ENCODE measurements at regions not wholly inside any gene's neighbourhood (a gene's known extent, or its start where the extent isn't known, plus 50 kb on each side); places are given as distances from the start of the nearest gene placed in this dataset.

DNA sequence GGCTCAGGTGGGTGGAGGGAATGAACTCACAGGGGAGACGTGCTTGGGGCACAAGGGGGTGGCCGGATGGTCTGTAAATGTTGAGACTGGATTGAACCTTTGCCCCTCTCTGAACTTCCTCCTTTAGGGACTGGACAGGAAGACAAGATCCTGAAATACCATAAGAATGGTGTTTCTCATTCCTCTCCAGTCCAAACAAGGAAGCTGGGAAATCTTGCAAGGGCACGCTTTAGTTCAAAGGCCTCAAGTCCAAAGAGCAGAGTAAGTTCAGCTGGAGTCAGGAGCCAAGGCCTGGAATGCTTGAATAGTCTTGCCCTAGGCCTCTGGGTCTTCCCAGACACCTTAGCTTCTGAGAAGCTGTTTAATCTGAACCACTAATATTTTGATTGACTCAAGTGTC lies 52.4 kb upstream of the SIX3 start:
- RAD21 ChIA-PET (ENCODE audit: low non-redundant PET in 1 of 2, low total read pairs in 2 of 2, uncharacterized antibody in 2 of 2, unreplicated experiment in 2 of 2), result no interaction called here
- peaks cover 8% of the 10 kb centered on the region; the same call in 1 of the 2 replicates for H3K27me3 ChIP-seq (ENCODE audit: insufficient read depth, low read length)
- TF ChIP-seq EZH2 (IDR thresholded peaks at IDR 0.05) (no peak), ZFX (IDR thresholded peaks at IDR 0.05) (no peak), CEBPB (IDR thresholded peaks at IDR 0.05; ENCODE audit: low read depth) (no peak), CBX3 (IDR thresholded peaks at IDR 0.05; ENCODE audit: low read depth) (no peak), ZNF274 (IDR thresholded peaks at IDR 0.05; ENCODE audit: low read depth, low read length) (no peak), FOSL1 (IDR thresholded peaks at IDR 0.05; ENCODE audit: low read depth) (no peak), EGR1 (IDR thresholded peaks at IDR 0.05; ENCODE audit: low read depth) (no peak), POLR2A (IDR thresholded peaks at IDR 0.05; ENCODE audit: borderline replicate concordance, extremely low read depth, insufficient read depth, insufficient read length) (no peak), JUND (IDR thresholded peaks at IDR 0.05) (no peak), POLR2AphosphoS5 (IDR thresholded peaks at IDR 0.05; ENCODE audit: low read depth, low read length) (no peak), SRF (IDR thresholded peaks at IDR 0.05; ENCODE audit: low read depth) (no peak), SP1 (IDR thresholded peaks at IDR 0.05; ENCODE audit: low read depth) (no peak)
- TF ChIP-seq, protein P1, sequence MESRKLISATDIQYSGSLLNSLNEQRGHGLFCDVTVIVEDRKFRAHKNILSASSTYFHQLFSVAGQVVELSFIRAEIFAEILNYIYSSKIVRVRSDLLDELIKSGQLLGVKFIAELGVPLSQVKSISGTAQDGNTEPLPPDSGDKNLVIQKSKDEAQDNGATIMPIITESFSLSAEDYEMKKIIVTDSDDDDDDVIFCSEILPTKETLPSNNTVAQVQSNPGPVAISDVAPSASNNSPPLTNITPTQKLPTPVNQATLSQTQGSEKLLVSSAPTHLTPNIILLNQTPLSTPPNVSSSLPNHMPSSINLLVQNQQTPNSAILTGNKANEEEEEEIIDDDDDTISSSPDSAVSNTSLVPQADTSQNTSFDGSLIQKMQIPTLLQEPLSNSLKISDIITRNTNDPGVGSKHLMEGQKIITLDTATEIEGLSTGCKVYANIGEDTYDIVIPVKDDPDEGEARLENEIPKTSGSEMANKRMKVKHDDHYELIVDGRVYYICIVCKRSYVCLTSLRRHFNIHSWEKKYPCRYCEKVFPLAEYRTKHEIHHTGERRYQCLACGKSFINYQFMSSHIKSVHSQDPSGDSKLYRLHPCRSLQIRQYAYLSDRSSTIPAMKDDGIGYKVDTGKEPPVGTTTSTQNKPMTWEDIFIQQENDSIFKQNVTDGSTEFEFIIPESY (IDR thresholded peaks at IDR 0.05; ENCODE audit: extremely low read depth, insufficient replicate concordance, low read length), result no peak
- TF ChIP-seq, protein P2, sequence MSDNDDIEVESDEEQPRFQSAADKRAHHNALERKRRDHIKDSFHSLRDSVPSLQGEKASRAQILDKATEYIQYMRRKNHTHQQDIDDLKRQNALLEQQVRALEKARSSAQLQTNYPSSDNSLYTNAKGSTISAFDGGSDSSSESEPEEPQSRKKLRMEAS (IDR thresholded peaks at IDR 0.05), result no peak
- TF ChIP-seq, protein P3, sequence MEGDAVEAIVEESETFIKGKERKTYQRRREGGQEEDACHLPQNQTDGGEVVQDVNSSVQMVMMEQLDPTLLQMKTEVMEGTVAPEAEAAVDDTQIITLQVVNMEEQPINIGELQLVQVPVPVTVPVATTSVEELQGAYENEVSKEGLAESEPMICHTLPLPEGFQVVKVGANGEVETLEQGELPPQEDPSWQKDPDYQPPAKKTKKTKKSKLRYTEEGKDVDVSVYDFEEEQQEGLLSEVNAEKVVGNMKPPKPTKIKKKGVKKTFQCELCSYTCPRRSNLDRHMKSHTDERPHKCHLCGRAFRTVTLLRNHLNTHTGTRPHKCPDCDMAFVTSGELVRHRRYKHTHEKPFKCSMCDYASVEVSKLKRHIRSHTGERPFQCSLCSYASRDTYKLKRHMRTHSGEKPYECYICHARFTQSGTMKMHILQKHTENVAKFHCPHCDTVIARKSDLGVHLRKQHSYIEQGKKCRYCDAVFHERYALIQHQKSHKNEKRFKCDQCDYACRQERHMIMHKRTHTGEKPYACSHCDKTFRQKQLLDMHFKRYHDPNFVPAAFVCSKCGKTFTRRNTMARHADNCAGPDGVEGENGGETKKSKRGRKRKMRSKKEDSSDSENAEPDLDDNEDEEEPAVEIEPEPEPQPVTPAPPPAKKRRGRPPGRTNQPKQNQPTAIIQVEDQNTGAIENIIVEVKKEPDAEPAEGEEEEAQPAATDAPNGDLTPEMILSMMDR (IDR thresholded peaks at IDR 0.05 in 2 of 3, conservative IDR thresholded peaks at IDR 0.05 in 1 of 3; ENCODE audit: borderline replicate concordance in 1 of 3, insufficient read depth in 1 of 3, low read depth in 2 of 3, low read length in 2 of 3), result no peak
- TF ChIP-seq, protein P4, sequence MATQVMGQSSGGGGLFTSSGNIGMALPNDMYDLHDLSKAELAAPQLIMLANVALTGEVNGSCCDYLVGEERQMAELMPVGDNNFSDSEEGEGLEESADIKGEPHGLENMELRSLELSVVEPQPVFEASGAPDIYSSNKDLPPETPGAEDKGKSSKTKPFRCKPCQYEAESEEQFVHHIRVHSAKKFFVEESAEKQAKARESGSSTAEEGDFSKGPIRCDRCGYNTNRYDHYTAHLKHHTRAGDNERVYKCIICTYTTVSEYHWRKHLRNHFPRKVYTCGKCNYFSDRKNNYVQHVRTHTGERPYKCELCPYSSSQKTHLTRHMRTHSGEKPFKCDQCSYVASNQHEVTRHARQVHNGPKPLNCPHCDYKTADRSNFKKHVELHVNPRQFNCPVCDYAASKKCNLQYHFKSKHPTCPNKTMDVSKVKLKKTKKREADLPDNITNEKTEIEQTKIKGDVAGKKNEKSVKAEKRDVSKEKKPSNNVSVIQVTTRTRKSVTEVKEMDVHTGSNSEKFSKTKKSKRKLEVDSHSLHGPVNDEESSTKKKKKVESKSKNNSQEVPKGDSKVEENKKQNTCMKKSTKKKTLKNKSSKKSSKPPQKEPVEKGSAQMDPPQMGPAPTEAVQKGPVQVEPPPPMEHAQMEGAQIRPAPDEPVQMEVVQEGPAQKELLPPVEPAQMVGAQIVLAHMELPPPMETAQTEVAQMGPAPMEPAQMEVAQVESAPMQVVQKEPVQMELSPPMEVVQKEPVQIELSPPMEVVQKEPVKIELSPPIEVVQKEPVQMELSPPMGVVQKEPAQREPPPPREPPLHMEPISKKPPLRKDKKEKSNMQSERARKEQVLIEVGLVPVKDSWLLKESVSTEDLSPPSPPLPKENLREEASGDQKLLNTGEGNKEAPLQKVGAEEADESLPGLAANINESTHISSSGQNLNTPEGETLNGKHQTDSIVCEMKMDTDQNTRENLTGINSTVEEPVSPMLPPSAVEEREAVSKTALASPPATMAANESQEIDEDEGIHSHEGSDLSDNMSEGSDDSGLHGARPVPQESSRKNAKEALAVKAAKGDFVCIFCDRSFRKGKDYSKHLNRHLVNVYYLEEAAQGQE (IDR thresholded peaks at IDR 0.05; ENCODE audit: low read depth), result no peak
- H3K79me2 ChIP-seq (ENCODE audit: insufficient read depth, low read length), result no peaks in the 10 kb centered on the region
- no peak overlapping the region for H3K4me2 ChIP-seq (ENCODE audit: low read length)
- ATAC-seq (no peak), DNase-seq (ENCODE audit: low read depth, low spot score) (no peak)
- no peaks in the 10 kb centered on the region for H4K20me1 ChIP-seq (ENCODE audit: insufficient read depth)
- no peak overlapping the region for H3K4me3 ChIP-seq (replicated peaks in 1 of 2; ENCODE audit: low read depth in 1 of 2, low read length in 2 of 2)
- CTCF ChIA-PET, result no interaction called here
- intact Hi-C loops (cut with micrococcal nuclease), result no loop called here
- no peak overlapping the region for H2AFZ ChIP-seq (ENCODE audit: low read depth, low read length, poor library complexity, severe bottlenecking)
- BruUV-seq (replicated peaks), result no TSS peak
- no peaks in the 10 kb centered on the region; a peak in 1 of 4 replicates for H3K9me3 ChIP-seq (ENCODE audit: control insufficient read depth in 1 of 2, insufficient read depth in 1 of 2, low read depth in 1 of 2, low read length in 2 of 2)
- H3K9me2 ChIP-seq (ENCODE audit: insufficient read depth), result no peaks in the 10 kb centered on the region
- H3K4me1 ChIP-seq (ENCODE audit: control insufficient read depth in 1 of 2, insufficient read depth in 2 of 2, low read length in 2 of 2), result no peaks in the 10 kb centered on the region
- no peak overlapping the region for H3K27ac ChIP-seq (ENCODE audit: low read depth, low read length)
- POLR2A ChIA-PET, result no interaction called here
- H3K9ac ChIP-seq (ENCODE audit: low read length), result no peak overlapping the region
- no peaks in the 10 kb centered on the region for H3K36me3 ChIP-seq (ENCODE audit: control insufficient read depth in 1 of 2, insufficient read depth in 2 of 2, low read length in 2 of 2)
